GM19463 (cell line): ENCODE measurements at regions not wholly inside any gene's neighbourhood (a gene's known extent, or its start where the extent isn't known, plus 50 kb on each side); places are given as distances from the start of the nearest gene placed in this dataset.
A peak's percentile ranks its signal among the peaks of the same experiment; 100 is the strongest.

Source experiments
- ATAC-seq: cut with Tn5 transposase; IDR thresholded peaks from one replicate; pipeline ENCODE4 v1.9.1; 2021; ENCODE audit warnings: mild to moderate bottlenecking, moderate library complexity; ENCODE audit not compliant: unreplicated experiment

GRCh38 chr10:61160253-61160652 lies 216.3 kb upstream of the RHOBTB1 start:
- ATAC-seq, result no peak

- no peak for ATAC-seq
Measured at GRCh38 chr10:61159253-61159652, 215.3 kb upstream of the RHOBTB1 start.

GRCh38 chr10:61157182-61157581 lies 213.2 kb upstream of the RHOBTB1 start:
- ATAC-seq, result no peak

GRCh38 chr10:61153771-61154170 lies 209.8 kb upstream of the RHOBTB1 start:
- no peak for ATAC-seq

GRCh38 chr10:61151059-61151458 lies 207.1 kb upstream of the RHOBTB1 start:
- no peak for ATAC-seq

- no peak for ATAC-seq
Measured at GRCh38 chr10:61148451-61148850, 204.5 kb upstream of the RHOBTB1 start.

GRCh38 chr10:61142987-61143386 lies 199.0 kb upstream of the RHOBTB1 start:
- ATAC-seq, result no peak

- peak; percentile 42 for ATAC-seq
Measured at GRCh38 chr10:61140765-61141392, 196.9 kb upstream of the RHOBTB1 start.

GRCh38 chr10:61139592-61139953 lies 195.6 kb upstream of the RHOBTB1 start:
- ATAC-seq, result no peak

GRCh38 chr10:61138708-61139591 lies 195.0 kb upstream of the RHOBTB1 start:
- no peak for ATAC-seq

- ATAC-seq, result no peak
Measured at GRCh38 chr10:61136139-61136538, 192.2 kb upstream of the RHOBTB1 start.

GRCh38 chr10:61135276-61135721 lies 191.3 kb upstream of the RHOBTB1 start:
- ATAC-seq, result peak; percentile 97

GRCh38 chr10:61130366-61130765 lies 186.4 kb upstream of the RHOBTB1 start:
- ATAC-seq, result no peak

GRCh38 chr10:61128196-61128595 lies 184.2 kb upstream of the RHOBTB1 start:
- no peak for ATAC-seq

- ATAC-seq, result peak; percentile 65
Measured at GRCh38 chr10:61125560-61126170, 181.7 kb upstream of the RHOBTB1 start.

GRCh38 chr10:61124756-61125530 lies 181.0 kb upstream of the RHOBTB1 start:
- ATAC-seq, result no peak

GRCh38 chr10:61120805-61121204 lies 176.8 kb upstream of the RHOBTB1 start:
- ATAC-seq, result peak; percentile 87

- no peak for ATAC-seq
Measured at GRCh38 chr10:61119573-61119972, 175.6 kb upstream of the RHOBTB1 start.

- ATAC-seq, result no peak
Measured at GRCh38 chr10:61115897-61116296, 171.9 kb upstream of the RHOBTB1 start.

- no peak for ATAC-seq
Measured at GRCh38 chr10:61112771-61113170, 168.8 kb upstream of the RHOBTB1 start.

GRCh38 chr10:61110936-61111335 lies 167.0 kb upstream of the RHOBTB1 start:
- ATAC-seq, result no peak
